Loucy (cell line): ENCODE measurements at regions not wholly inside any gene's neighbourhood (a gene's known extent, or its start where the extent isn't known, plus 50 kb on each side); places are given as distances from the start of the nearest gene placed in this dataset.
A peak's percentile ranks its signal among the peaks of the same experiment; 100 is the strongest.

Source experiments
- H2AFZ ChIP-seq: fragments of 200-600 bp; sonication (generic); 2 replicates; pipeline ENCODE4 v1.6.0; 2016; ENCODE audit warnings: antibody characterized with exemption, mild to moderate bottlenecking, low read length, moderate library complexity
- H3F3A ChIP-seq: fragments of 200-600 bp; 2 replicates; pipeline ENCODE4 v1.6.0; 2016; ENCODE audit warnings: antibody characterized with exemption, low read depth, mild to moderate bottlenecking
- H3K27me3 ChIP-seq: fragments of 200-600 bp; sonication (generic); 2 replicates; pipeline ENCODE4 v1.6.1; 2014; ENCODE audit warnings: low read length, mild to moderate bottlenecking; ENCODE audit not compliant: insufficient read depth, poor library complexity, severe bottlenecking
- H3K36me3 ChIP-seq: fragments of 200-600 bp; sonication (generic); 2 replicates; pipeline ENCODE4 v1.6.1; 2016; ENCODE audit warnings: low read length; ENCODE audit not compliant: insufficient read depth
- H3K4me1 ChIP-seq: fragments of 200-600 bp; sonication (generic); 2 replicates; pipeline ENCODE4 v1.5.1; 2014; ENCODE audit warnings: low read length, mild to moderate bottlenecking; ENCODE audit not compliant: insufficient read depth, poor library complexity, severe bottlenecking
- H3K4me2 ChIP-seq: fragments of 200-600 bp; sonication (generic); 2 replicates; pipeline ENCODE4 v1.6.0; 2014; ENCODE audit warnings: antibody characterized with exemption, low read length, low read depth, mild to moderate bottlenecking; ENCODE audit not compliant: poor library complexity, severe bottlenecking
- H3K4me3 ChIP-seq: fragments of 200-600 bp; sonication (generic); 2 replicates; pipeline ENCODE4 v1.5.1; 2014; ENCODE audit warnings: low read length, mild to moderate bottlenecking, mixed read lengths; ENCODE audit not compliant: poor library complexity, severe bottlenecking
- H3K79me2 ChIP-seq: fragments of 200-600 bp; sonication (generic); 2 replicates; pipeline ENCODE4 v1.6.1; 2014; ENCODE audit warnings: low read length; ENCODE audit not compliant: insufficient read depth
- H3K9ac ChIP-seq: fragments of 200-600 bp; sonication (generic); 2 replicates; pipeline ENCODE4 v1.6.0; 2014; ENCODE audit warnings: mild to moderate bottlenecking, low read depth, low read length, moderate library complexity; ENCODE audit not compliant: poor library complexity, severe bottlenecking
- H3K9me2 ChIP-seq: fragments of 200-600 bp; sonication (generic); replicated peaks from 2 replicates; pipeline ENCODE4 v1.6.1; 2016; ENCODE audit warnings: low read depth, low read length, mixed read lengths
- H3K9me3 ChIP-seq: fragments of 200-600 bp; sonication (generic); 2 replicates; pipeline ENCODE4 v1.6.1; 2014; ENCODE audit warnings: mild to moderate bottlenecking, antibody characterized with exemption, low read length, low read depth; ENCODE audit not compliant: insufficient read depth
- H4K20me1 ChIP-seq: fragments of 200-600 bp; sonication (generic); 2 replicates; pipeline ENCODE4 v1.6.0; 2014; ENCODE audit warnings: antibody characterized with exemption, low read length, mild to moderate bottlenecking; ENCODE audit not compliant: insufficient read depth, poor library complexity, severe bottlenecking
- CTCF ChIP-seq: fragments of 200-600 bp; sonication (generic); conservative IDR thresholded peaks from 2 replicates; pipeline ENCODE4 v1.5.1; 2014; ENCODE audit warnings: mild to moderate bottlenecking, antibody characterized with exemption, low read length
- EZH2phosphoT487 ChIP-seq: fragments of 200-600 bp; IDR thresholded peaks from 2 replicates; pipeline ENCODE4 v1.6.1; 2018; ENCODE audit warnings: antibody characterized with exemption, mild to moderate bottlenecking, moderate library complexity, borderline replicate concordance

GRCh38 chr3:159252274-159252673 lies 450.4 kb downstream of the MFSD1 start:
- no peak overlapping the region for H3K4me2 ChIP-seq
- no peaks in the 10 kb centered on the region for H4K20me1 ChIP-seq
- no peaks in the 10 kb centered on the region for H3K79me2 ChIP-seq
- no peaks in the 10 kb centered on the region for H3F3A ChIP-seq
- H2AFZ ChIP-seq, result no peak overlapping the region
- TF ChIP-seq CTCF, result no peak
- TF ChIP-seq EZH2phosphoT487, result no peak
- H3K9me3 ChIP-seq, result no peaks in the 10 kb centered on the region
- no peak overlapping the region for H3K4me3 ChIP-seq
- no peaks in the 10 kb centered on the region for H3K27me3 ChIP-seq
- no peaks in the 10 kb centered on the region for H3K9me2 ChIP-seq
- H3K36me3 ChIP-seq, result no peaks in the 10 kb centered on the region
- H3K9ac ChIP-seq, result no peak overlapping the region
- no peaks in the 10 kb centered on the region for H3K4me1 ChIP-seq

- no peaks in the 10 kb centered on the region for H3K9me2 ChIP-seq
- TF ChIP-seq CTCF (peak; percentile 95), EZH2phosphoT487 (no peak)
- H2AFZ ChIP-seq, result no peak overlapping the region
- H4K20me1 ChIP-seq, result no peaks in the 10 kb centered on the region
- no peaks in the 10 kb centered on the region for H3K79me2 ChIP-seq
- H3K36me3 ChIP-seq, result no peaks in the 10 kb centered on the region
- no peak overlapping the region for H3K4me2 ChIP-seq
- H3K27me3 ChIP-seq, result no peaks in the 10 kb centered on the region
- no peaks in the 10 kb centered on the region for H3F3A ChIP-seq
- H3K9me3 ChIP-seq, result no peaks in the 10 kb centered on the region
- no peak overlapping the region for H3K9ac ChIP-seq
- H3K4me3 ChIP-seq, result no peak overlapping the region
- H3K4me1 ChIP-seq, result no peaks in the 10 kb centered on the region
Observed at GRCh38 chr3:159252772-159253384, 451.0 kb downstream of the MFSD1 start.

GRCh38 chr3:159253860-159254259 lies 452.0 kb downstream of the MFSD1 start:
- H2AFZ ChIP-seq, result no peak overlapping the region
- no peak overlapping the region for H3K9ac ChIP-seq
- H3K9me3 ChIP-seq, result no peaks in the 10 kb centered on the region
- no peaks in the 10 kb centered on the region for H3K9me2 ChIP-seq
- no peaks in the 10 kb centered on the region for H3K79me2 ChIP-seq
- no peak overlapping the region for H3K4me2 ChIP-seq
- H3K4me1 ChIP-seq, result no peaks in the 10 kb centered on the region
- no peaks in the 10 kb centered on the region for H4K20me1 ChIP-seq
- TF ChIP-seq CTCF (no peak), EZH2phosphoT487 (no peak)
- no peaks in the 10 kb centered on the region for H3F3A ChIP-seq
- no peaks in the 10 kb centered on the region for H3K36me3 ChIP-seq
- H3K4me3 ChIP-seq, result no peak overlapping the region
- H3K27me3 ChIP-seq, result no peaks in the 10 kb centered on the region
